ENCODE measurements at regions not wholly inside any gene's neighbourhood (a gene's known extent, or its start where the extent isn't known, plus 50 kb on each side); places are given as distances from the start of the nearest gene placed in this dataset.

DNA sequence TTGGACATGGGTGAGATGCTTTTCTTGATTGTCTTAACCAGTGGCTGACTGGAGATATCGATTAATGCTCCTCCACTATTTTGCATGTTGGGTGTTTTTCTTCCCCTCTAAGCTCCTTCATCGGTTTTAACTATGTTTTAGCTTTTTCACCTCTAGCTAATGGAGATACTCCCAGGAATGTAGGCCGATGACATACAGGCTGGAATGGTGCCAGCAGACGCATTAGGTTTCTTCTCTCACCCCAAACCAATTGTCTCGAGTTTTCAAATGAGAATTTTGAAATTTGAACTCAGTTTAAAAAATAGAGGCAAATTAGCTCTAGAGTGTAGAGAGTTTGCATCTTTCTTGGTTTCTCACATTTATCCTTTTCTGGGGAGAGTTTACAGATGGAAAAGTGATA is 247.6 kb downstream of the RPRM start:
- no peak for DNase-seq (ENCODE audit: insufficient read length, low spot score, missing footprints)
- Histone ChIP-seq H4K20me1 (ENCODE audit: insufficient read depth, low read length) (no peaks in the 10 kb centered on the region), H3K4me3 (ENCODE audit: insufficient read depth, low read length) (no peak overlapping the region), H3K4me2 (ENCODE audit: insufficient read depth, low read length) (no peak overlapping the region), H3K4me1 (ENCODE audit: insufficient read depth, low read length) (no peaks in the 10 kb centered on the region), H3K9me3 (ENCODE audit: low read depth, low read length) (no peaks in the 10 kb centered on the region), H3K36me3 (ENCODE audit: insufficient read depth, low read length) (no peaks in the 10 kb centered on the region), H3K27ac (ENCODE audit: low read depth, low read length) (no peak overlapping the region), H3K27me3 (ENCODE audit: insufficient read depth, low read length) (no peaks in the 10 kb centered on the region), H3K79me2 (ENCODE audit: insufficient read depth, low read length) (no peaks in the 10 kb centered on the region), H2AFZ (ENCODE audit: low read length) (no peak overlapping the region)
- TF ChIP-seq, protein P1, sequence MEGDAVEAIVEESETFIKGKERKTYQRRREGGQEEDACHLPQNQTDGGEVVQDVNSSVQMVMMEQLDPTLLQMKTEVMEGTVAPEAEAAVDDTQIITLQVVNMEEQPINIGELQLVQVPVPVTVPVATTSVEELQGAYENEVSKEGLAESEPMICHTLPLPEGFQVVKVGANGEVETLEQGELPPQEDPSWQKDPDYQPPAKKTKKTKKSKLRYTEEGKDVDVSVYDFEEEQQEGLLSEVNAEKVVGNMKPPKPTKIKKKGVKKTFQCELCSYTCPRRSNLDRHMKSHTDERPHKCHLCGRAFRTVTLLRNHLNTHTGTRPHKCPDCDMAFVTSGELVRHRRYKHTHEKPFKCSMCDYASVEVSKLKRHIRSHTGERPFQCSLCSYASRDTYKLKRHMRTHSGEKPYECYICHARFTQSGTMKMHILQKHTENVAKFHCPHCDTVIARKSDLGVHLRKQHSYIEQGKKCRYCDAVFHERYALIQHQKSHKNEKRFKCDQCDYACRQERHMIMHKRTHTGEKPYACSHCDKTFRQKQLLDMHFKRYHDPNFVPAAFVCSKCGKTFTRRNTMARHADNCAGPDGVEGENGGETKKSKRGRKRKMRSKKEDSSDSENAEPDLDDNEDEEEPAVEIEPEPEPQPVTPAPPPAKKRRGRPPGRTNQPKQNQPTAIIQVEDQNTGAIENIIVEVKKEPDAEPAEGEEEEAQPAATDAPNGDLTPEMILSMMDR (IDR thresholded peaks at IDR 0.05; ENCODE audit: extremely low read depth, low read depth, low read length): no peak

DNA sequence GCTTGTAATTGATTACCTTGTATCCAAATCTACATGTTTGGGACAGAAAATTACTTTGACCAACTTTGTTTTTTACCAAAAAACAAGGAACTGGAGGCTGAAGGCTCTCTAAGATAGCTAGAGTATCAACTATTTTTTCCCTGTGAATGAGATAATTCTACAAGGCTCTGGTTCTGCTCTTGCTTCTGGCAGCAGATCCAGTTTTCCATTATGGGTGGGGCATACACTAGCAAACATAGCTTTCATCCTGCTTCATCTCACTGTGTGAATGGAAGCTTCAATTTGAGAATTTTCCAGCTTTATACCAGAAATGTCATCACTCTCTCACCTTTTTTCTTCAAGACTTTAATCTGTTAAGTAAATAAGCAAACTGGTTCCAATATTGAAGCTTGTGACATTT is 249.7 kb downstream of the RPRM start:
- H2AFZ ChIP-seq (ENCODE audit: low read length): no peak overlapping the region
- H3K4me3 ChIP-seq (ENCODE audit: insufficient read depth, low read length): no peak overlapping the region
- no peak for DNase-seq (ENCODE audit: insufficient read length, low spot score, missing footprints)
- H3K4me2 ChIP-seq (ENCODE audit: insufficient read depth, low read length): no peak overlapping the region
- TF ChIP-seq, protein P1 (IDR thresholded peaks at IDR 0.05; ENCODE audit: extremely low read depth, low read depth, low read length): no peak
- no peaks in the 10 kb centered on the region for H3K27me3 ChIP-seq (ENCODE audit: insufficient read depth, low read length)
- no peaks in the 10 kb centered on the region for H3K9me3 ChIP-seq (ENCODE audit: low read depth, low read length)
- H3K27ac ChIP-seq (ENCODE audit: low read depth, low read length): no peak overlapping the region
- H4K20me1 ChIP-seq (ENCODE audit: insufficient read depth, low read length): no peaks in the 10 kb centered on the region
- no peaks in the 10 kb centered on the region for H3K4me1 ChIP-seq (ENCODE audit: insufficient read depth, low read length)
- no peaks in the 10 kb centered on the region for H3K79me2 ChIP-seq (ENCODE audit: insufficient read depth, low read length)
- no peaks in the 10 kb centered on the region for H3K36me3 ChIP-seq (ENCODE audit: insufficient read depth, low read length)

DNA sequence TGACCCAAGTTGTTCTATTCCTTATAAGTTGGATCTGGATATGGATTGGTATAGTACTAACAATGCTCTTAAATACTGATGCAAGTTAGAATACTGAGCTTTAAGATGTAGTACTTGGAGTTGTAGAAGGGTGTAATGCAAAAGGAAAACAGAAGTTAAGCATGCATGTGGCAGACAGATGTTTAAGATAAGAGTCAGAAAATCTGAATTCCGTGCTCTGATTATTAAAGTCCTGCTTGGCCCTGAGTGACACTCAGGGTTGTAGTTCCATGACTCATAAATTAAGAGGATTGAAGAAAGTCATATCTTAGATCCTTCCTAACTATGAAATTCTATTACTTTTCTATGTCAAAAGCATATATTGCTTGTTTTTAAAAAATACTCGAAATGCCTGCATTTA is 250.6 kb downstream of the RPRM start:
- H3K79me2 ChIP-seq (ENCODE audit: insufficient read depth, low read length): no peaks in the 10 kb centered on the region
- H3K4me1 ChIP-seq (ENCODE audit: insufficient read depth, low read length): no peaks in the 10 kb centered on the region
- H3K36me3 ChIP-seq (ENCODE audit: insufficient read depth, low read length): no peaks in the 10 kb centered on the region
- H3K9me3 ChIP-seq (ENCODE audit: low read depth, low read length): no peaks in the 10 kb centered on the region
- H3K27me3 ChIP-seq (ENCODE audit: insufficient read depth, low read length): no peaks in the 10 kb centered on the region
- no peak overlapping the region for H3K4me2 ChIP-seq (ENCODE audit: insufficient read depth, low read length)
- TF ChIP-seq, protein P1 (IDR thresholded peaks at IDR 0.05; ENCODE audit: extremely low read depth, low read depth, low read length): no peak
- no peaks in the 10 kb centered on the region for H4K20me1 ChIP-seq (ENCODE audit: insufficient read depth, low read length)
- H2AFZ ChIP-seq (ENCODE audit: low read length): no peak overlapping the region
- no peak overlapping the region for H3K4me3 ChIP-seq (ENCODE audit: insufficient read depth, low read length)
- no peak for DNase-seq (ENCODE audit: insufficient read length, low spot score, missing footprints)
- H3K27ac ChIP-seq (ENCODE audit: low read depth, low read length): no peak overlapping the region

DNA sequence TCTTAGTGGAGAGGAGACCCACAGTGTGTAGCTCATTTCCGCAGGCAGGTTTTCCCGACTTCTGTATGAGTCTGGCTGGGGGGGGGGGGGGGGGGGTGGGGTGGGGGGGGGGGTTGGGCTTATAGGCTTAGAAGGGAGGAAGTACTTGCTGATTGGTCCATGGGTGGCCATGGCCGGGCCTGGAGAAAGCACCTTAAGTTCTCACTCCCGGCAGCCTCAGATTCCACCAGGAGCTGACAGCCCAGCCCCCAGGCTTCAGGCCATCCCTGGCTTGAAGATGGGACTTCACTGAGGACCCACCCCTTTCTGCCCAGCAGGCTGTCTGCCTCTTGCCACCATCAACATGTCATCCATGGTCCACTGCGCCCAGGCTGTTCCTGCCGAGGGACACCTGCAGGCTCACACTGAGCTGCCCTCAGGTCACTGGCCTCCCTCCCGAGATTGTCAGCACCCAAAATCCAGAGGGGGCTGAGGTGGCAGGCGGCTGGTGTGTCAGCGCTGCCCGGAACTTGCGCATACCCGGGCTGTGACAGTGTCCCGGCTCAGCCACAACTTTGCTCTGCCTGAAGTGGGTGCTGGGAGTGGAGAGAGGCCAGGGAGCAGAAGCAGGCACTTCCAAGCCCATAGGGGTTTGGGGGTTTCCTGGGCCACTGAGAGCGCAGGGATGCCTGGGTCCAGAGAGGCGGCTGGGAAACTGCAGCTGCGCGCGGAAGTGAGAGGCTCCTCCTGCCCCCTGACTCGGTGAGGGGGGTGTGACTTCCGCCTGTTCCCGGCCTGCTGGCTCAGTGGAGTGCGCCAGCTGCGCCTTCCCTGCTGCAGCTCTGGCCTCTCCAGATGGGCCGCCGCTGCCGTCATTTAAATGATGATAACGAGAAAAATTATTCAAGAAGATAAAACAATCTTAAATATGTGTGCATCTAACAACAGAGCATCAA is 256.1 kb downstream of the RPRM start:
- DNase-seq (ENCODE audit: insufficient read length, low spot score, missing footprints): no peak
- H3K4me1 ChIP-seq (ENCODE audit: insufficient read depth, low read length): no peaks in the 10 kb centered on the region
- H3K4me2 ChIP-seq (ENCODE audit: insufficient read depth, low read length): no peak overlapping the region
- no peak overlapping the region for H3K27ac ChIP-seq (ENCODE audit: low read depth, low read length)
- TF ChIP-seq, protein P1 (IDR thresholded peaks at IDR 0.05; ENCODE audit: extremely low read depth, low read depth, low read length): no peak
- H4K20me1 ChIP-seq (ENCODE audit: insufficient read depth, low read length): no peaks in the 10 kb centered on the region
- peaks cover 3% of the 10 kb centered on the region for H3K9me3 ChIP-seq (ENCODE audit: low read depth, low read length)
- no peaks in the 10 kb centered on the region for H3K79me2 ChIP-seq (ENCODE audit: insufficient read depth, low read length)
- H2AFZ ChIP-seq (ENCODE audit: low read length): no peak overlapping the region
- no peaks in the 10 kb centered on the region for H3K27me3 ChIP-seq (ENCODE audit: insufficient read depth, low read length)
- no peaks in the 10 kb centered on the region for H3K36me3 ChIP-seq (ENCODE audit: insufficient read depth, low read length)
- no peak overlapping the region for H3K4me3 ChIP-seq (ENCODE audit: insufficient read depth, low read length)

All from osteoblast (primary cell).